ENCODE measurements at regions not wholly inside any gene's neighbourhood (a gene's known extent, or its start where the extent isn't known, plus 50 kb on each side); places are given as distances from the start of the nearest gene placed in this dataset.

- no peak for TF ChIP-seq KLF13 (tag; IDR thresholded peaks at IDR 0.05; ENCODE audit: borderline replicate concordance, low read depth)
- TF ChIP-seq SP2 (IDR thresholded peaks at IDR 0.05; ENCODE audit: extremely low read depth, low read depth, low read length, poor library complexity, severe bottlenecking), result no peak
- TF ChIP-seq TEAD1 (CRISPR knock-in tag; IDR thresholded peaks at IDR 0.05), result no peak
- no peak for TF ChIP-seq NR3C1 (CRISPR knock-in tag; IDR thresholded peaks at IDR 0.05)
Measured at GRCh38 chr4:166284221-166284620, 411.2 kb downstream of the TLL1 start.
